NCI-H1694 treated with DMSO at 0.1 percent for 48 hours (cell line): ENCODE measurements at regions not wholly inside any gene's neighbourhood (a gene's known extent, or its start where the extent isn't known, plus 50 kb on each side); places are given as distances from the start of the nearest gene placed in this dataset.

ENCODE experiments used
- DNase-seq: peaks from one replicate; lab custom pipeline; 2025; lab: John Stamatoyannopoulos, UW

GRCh38 chr2:66895206-66895605, 460.3 kb downstream of the MEIS1 start:
- DNase-seq = no peak

- no peak for DNase-seq
Observed at GRCh38 chr2:66896131-66896530, 461.2 kb downstream of the MEIS1 start.

GRCh38 chr2:66897181-66897580, 462.3 kb downstream of the MEIS1 start:
- no peak for DNase-seq

GRCh38 chr2:66897691-66898150, 462.8 kb downstream of the MEIS1 start:
- DNase-seq = no peak

GRCh38 chr2:66899109-66899508, 464.2 kb downstream of the MEIS1 start:
- DNase-seq = no peak

- DNase-seq = no peak
Observed at GRCh38 chr2:66899648-66900047, 464.7 kb downstream of the MEIS1 start.

- no peak for DNase-seq
Observed at GRCh38 chr2:66901344-66901743, 466.4 kb downstream of the MEIS1 start.

GRCh38 chr2:66903183-66903582, 468.3 kb downstream of the MEIS1 start:
- DNase-seq = no peak

GRCh38 chr2:66903745-66904465, 469.0 kb downstream of the MEIS1 start:
- DNase-seq = no peak

GRCh38 chr2:66915237-66915636, 480.3 kb downstream of the MEIS1 start:
- no peak for DNase-seq

GRCh38 chr2:66919286-66919685, 477.8 kb upstream of the ETAA1 start:
- no peak for DNase-seq

GRCh38 chr2:66920415-66920814, 476.7 kb upstream of the ETAA1 start:
- DNase-seq = no peak

- no peak for DNase-seq
Observed at GRCh38 chr2:66925128-66925527, 472.0 kb upstream of the ETAA1 start.

GRCh38 chr2:66926594-66927112, 470.5 kb upstream of the ETAA1 start:
- DNase-seq = no peak

GRCh38 chr2:66929632-66930338, 467.3 kb upstream of the ETAA1 start:
- no peak for DNase-seq

GRCh38 chr2:66930339-66931220, 466.6 kb upstream of the ETAA1 start:
- no peak for DNase-seq

- DNase-seq = no peak
Observed at GRCh38 chr2:66938471-66938967, 458.6 kb upstream of the ETAA1 start.

GRCh38 chr2:66940080-66940479, 457.1 kb upstream of the ETAA1 start:
- DNase-seq = no peak

GRCh38 chr2:66948234-66948633, 448.9 kb upstream of the ETAA1 start:
- no peak for DNase-seq

- DNase-seq = no peak
Observed at GRCh38 chr2:66957198-66957597, 439.9 kb upstream of the ETAA1 start.

- DNase-seq = no peak
Observed at GRCh38 chr2:66957677-66958076, 439.5 kb upstream of the ETAA1 start.

- DNase-seq = no peak
Observed at GRCh38 chr2:66960161-66960560, 437.0 kb upstream of the ETAA1 start.
